IMR-90 (cell line): ENCODE measurements at regions not wholly inside any gene's neighbourhood (a gene's known extent, or its start where the extent isn't known, plus 50 kb on each side); places are given as distances from the start of the nearest gene placed in this dataset.

Experiments used
- ATAC-seq: fragments of 200-7000 bp; cut with Tn5 transposase; 2 replicates; pipeline ENCODE4 v1.9.1; 2020; ENCODE audit warnings: low read depth, mild to moderate bottlenecking, moderate library complexity
- BruUV-seq: library from RNA; stranded (reverse); fragments of 400-500 nt; replicated peaks from 2 replicates; lab custom pipeline; 2021; lab: Mats Ljungman, UMichigan
- CTCF ChIA-PET: fragments of 300-600 bp; formaldehyde crosslinking; extraction: SDS; loops from one replicate; lab custom pipeline; 2021; ENCODE audit warnings: antibody characterized with exemption; lab: Yijun Ruan, JAX
- POLR2A ChIA-PET: fragments of 300-600 bp; sonication (Branson Sonifier 250); formaldehyde crosslinking; loops from one replicate; lab custom pipeline; 2022; ENCODE audit warnings: antibody characterized with exemption; ENCODE audit not compliant: unreplicated experiment; lab: Charles Lee
- DNase-seq: peaks from one replicate; pipeline ENCODE4 v3.0.0; 2013
- H2AFZ ChIP-seq: replicated peaks from 2 replicates; pipeline ENCODE3; 2013; ENCODE audit warnings: low read length, mild to moderate bottlenecking; ENCODE audit not compliant: poor library complexity
- H2AK5ac ChIP-seq: 2 replicates; pipeline ENCODE4 v1.6.1; 2013; ENCODE audit warnings: low read depth, low read length, inconsistent platforms
- H2AK9ac ChIP-seq: replicated peaks from 2 replicates; pipeline ENCODE3; 2013; ENCODE audit warnings: mild to moderate bottlenecking, low read depth, low read length, moderate library complexity; ENCODE audit not compliant: poor library complexity
- H2BK120ac ChIP-seq: 2 replicates; pipeline ENCODE4 v1.6.1; 2013; ENCODE audit warnings: low read depth, low read length, inconsistent platforms
- H2BK15ac ChIP-seq: 3 replicates; pipeline ENCODE4 v1.6.1; 2013; ENCODE audit warnings: low read depth, low read length, inconsistent platforms
- H2BK20ac ChIP-seq: 2 replicates; pipeline ENCODE4 v1.6.1; 2013; ENCODE audit warnings: low read depth, mild to moderate bottlenecking, inconsistent platforms, low read length, moderate library complexity
- H2BK5ac ChIP-seq: 2 replicates; pipeline ENCODE4 v1.6.1; 2013; ENCODE audit warnings: mild to moderate bottlenecking, low read depth, low read length, inconsistent platforms; ENCODE audit not compliant: poor library complexity, severe bottlenecking
- H3K14ac ChIP-seq: replicated peaks from 2 replicates; pipeline ENCODE4 v1.6.1; 2013; ENCODE audit warnings: low read depth, low read length, inconsistent platforms
- H3K18ac ChIP-seq: 2 replicates; pipeline ENCODE4 v1.6.1; 2013; ENCODE audit warnings: low read depth, low read length, control low read depth
- H3K23ac ChIP-seq: 2 replicates; pipeline ENCODE4 v1.6.1; 2013; ENCODE audit warnings: low read depth, low read length, inconsistent platforms
- H3K27ac ChIP-seq: 2 replicates; pipeline ENCODE4 v1.5.1; 2013; ENCODE audit warnings: mild to moderate bottlenecking, control low read depth, low read length; ENCODE audit not compliant: insufficient read depth
- H3K27me3 ChIP-seq: 2 replicates; pipeline ENCODE4 v1.6.1; 2013; ENCODE audit warnings: low read length; ENCODE audit not compliant: control insufficient read depth, insufficient read depth
- H3K36me3 ChIP-seq: 2 replicates; pipeline ENCODE4 v1.6.1; 2013; ENCODE audit warnings: low read length, mixed read lengths; ENCODE audit not compliant: control insufficient read depth, insufficient read depth
- H3K4ac ChIP-seq: 2 replicates; pipeline ENCODE4 v1.6.1; 2013; ENCODE audit warnings: low read depth, low read length, inconsistent platforms
- H3K4me1 ChIP-seq: 2 replicates; pipeline ENCODE4 v1.6.1; 2013; ENCODE audit warnings: low read length, mixed read lengths; ENCODE audit not compliant: control insufficient read depth, insufficient read depth
- H3K4me2 ChIP-seq: 2 replicates; pipeline ENCODE4 v1.6.1; 2013; ENCODE audit warnings: low read depth, mild to moderate bottlenecking, control low read depth, low read length, moderate library complexity
- H3K4me3 ChIP-seq: 2 replicates; pipeline ENCODE4 v1.5.1; 2013; ENCODE audit warnings: low read depth, mild to moderate bottlenecking, control low read depth, low read length, moderate library complexity; ENCODE audit not compliant: insufficient read depth
- H3K56ac ChIP-seq: 2 replicates; pipeline ENCODE4 v1.6.1; 2013; ENCODE audit warnings: low read length, inconsistent platforms; ENCODE audit not compliant: insufficient read depth; ENCODE audit errors: extremely low read depth
- H3K79me1 ChIP-seq, 2 experiments: 2 replicates each; pipeline ENCODE4 v1.6.1; 2013; ENCODE audit warnings: low read length in 2 of 2, inconsistent platforms in 1 of 2, low read depth in 1 of 2
- H3K9ac ChIP-seq: 2 replicates; pipeline ENCODE4 v1.6.1; 2013; ENCODE audit warnings: low read depth, low read length, control low read depth
- H3K9me1 ChIP-seq: 2 replicates; pipeline ENCODE4 v1.6.1; 2013; ENCODE audit warnings: low read length, inconsistent platforms; ENCODE audit not compliant: insufficient read depth
- H3K9me3 ChIP-seq: 2 replicates; pipeline ENCODE4 v1.6.1; 2013; ENCODE audit warnings: low read length; ENCODE audit not compliant: control insufficient read depth, insufficient read depth
- H4K20me1 ChIP-seq: 2 replicates; pipeline ENCODE4 v1.6.1; 2013; ENCODE audit warnings: low read length, inconsistent platforms; ENCODE audit not compliant: insufficient read depth
- H4K5ac ChIP-seq: 2 replicates; pipeline ENCODE4 v1.6.1; 2013; ENCODE audit warnings: mild to moderate bottlenecking, low read depth, low read length, control low read depth
- H4K8ac ChIP-seq, 2 experiments: 2 replicates each; pipeline ENCODE4 v1.6.1; 2013; ENCODE audit warnings: low read depth in 2 of 2, low read length in 2 of 2, control low read depth in 1 of 2, inconsistent platforms in 1 of 2
- H4K91ac ChIP-seq: 2 replicates; pipeline ENCODE4 v1.6.1; 2013; ENCODE audit warnings: low read depth, low read length, inconsistent platforms; ENCODE audit not compliant: insufficient read depth
- CHD1 ChIP-seq: IDR thresholded peaks from 2 replicates; pipeline ENCODE4 v1.6.1; 2012; ENCODE audit warnings: low read depth, low read length, improper control_type of control experiment
- FOS ChIP-seq: fragments of 150-350 bp; IDR thresholded peaks from 2 replicates; pipeline ENCODE4 v1.6.1; 2016; ENCODE audit warnings: low read depth, low read length
- MAFK ChIP-seq: IDR thresholded peaks from 2 replicates; pipeline ENCODE4 v1.6.1; 2012; ENCODE audit warnings: low read depth, low read length, improper control_type of control experiment
- MAZ ChIP-seq: IDR thresholded peaks from 2 replicates; pipeline ENCODE4 v1.6.1; 2012; ENCODE audit warnings: low read depth, mild to moderate bottlenecking, low read length, improper control_type of control experiment, moderate library complexity, borderline replicate concordance
- NFE2L2 ChIP-seq: fragments of 150-350 bp; IDR thresholded peaks from 2 replicates; pipeline ENCODE4 v1.6.1; 2016; ENCODE audit warnings: low read depth, mild to moderate bottlenecking, low read length
- POLR2A ChIP-seq: IDR thresholded peaks from 2 replicates; pipeline ENCODE4 v1.6.1; 2012; ENCODE audit warnings: mild to moderate bottlenecking, low read depth, low read length
- RAD21 ChIP-seq: IDR thresholded peaks from 2 replicates; pipeline ENCODE4 v1.6.1; 2012; ENCODE audit warnings: low read length, improper control_type of control experiment
- RCOR1 ChIP-seq: IDR thresholded peaks from 2 replicates; pipeline ENCODE4 v1.6.1; 2012; ENCODE audit warnings: mild to moderate bottlenecking, low read length, improper control_type of control experiment; ENCODE audit not compliant: insufficient replicate concordance
- RFX5 ChIP-seq: IDR thresholded peaks from 2 replicates; pipeline ENCODE4 v1.8.0; 2012; ENCODE audit warnings: low read depth, mild to moderate bottlenecking, low read length, moderate library complexity
- SMC3 ChIP-seq: fragments of 150-350 bp; IDR thresholded peaks from 2 replicates; pipeline ENCODE4 v1.6.1; 2016; ENCODE audit warnings: low read depth, mild to moderate bottlenecking, antibody characterized with exemption, low read length, moderate library complexity
- WGBS, 2 experiments: methylation state at CpG; one replicate each; pipeline versions ENCODE4 v1.1.5 to v1.1.7; 2013; ENCODE audit warnings: missing lambda C conversion rate in 2 of 2; ENCODE audit not compliant: insufficient read length in 1 of 2; ENCODE audit errors: extremely low coverage in 2 of 2; 5-methylcytosine and 5-hydroxymethylcytosine counted together
- dilution Hi-C: fragments of 300-500 bp; cut with HindIII; formaldehyde crosslinking; loops from one replicate; pipeline ENCODE4 v1.14.3; 2018; ENCODE audit warnings: low sequenced_read_pairs; ENCODE audit not compliant: unreplicated experiment
- in situ Hi-C: fragments of 300-500 bp; cut with MboI; formaldehyde crosslinking; loops from 3 replicates; pipeline ENCODE4 v1.14.3; 2019; ENCODE audit warnings: low sequenced_read_pairs, inconsistent platforms, mixed read lengths
- intact Hi-C: fragments of 100-400 bp; cut with micrococcal nuclease; formaldehyde crosslinking; loops from 2 replicates; pipeline ENCODE4 v1.10.0; 2022
- TF ChIP-seq, protein P1 (sequence below): conservative IDR thresholded peaks from 2 replicates; pipeline ENCODE4 v1.5.1; 2012; ENCODE audit warnings: mild to moderate bottlenecking, low read depth, low read length, improper control_type of control experiment
- TF ChIP-seq, protein P2 (sequence below): fragments of 150-350 bp; IDR thresholded peaks from 2 replicates; pipeline ENCODE4 v1.6.1; 2017; ENCODE audit warnings: mild to moderate bottlenecking, antibody characterized with exemption, low read length, low read depth

DNA sequence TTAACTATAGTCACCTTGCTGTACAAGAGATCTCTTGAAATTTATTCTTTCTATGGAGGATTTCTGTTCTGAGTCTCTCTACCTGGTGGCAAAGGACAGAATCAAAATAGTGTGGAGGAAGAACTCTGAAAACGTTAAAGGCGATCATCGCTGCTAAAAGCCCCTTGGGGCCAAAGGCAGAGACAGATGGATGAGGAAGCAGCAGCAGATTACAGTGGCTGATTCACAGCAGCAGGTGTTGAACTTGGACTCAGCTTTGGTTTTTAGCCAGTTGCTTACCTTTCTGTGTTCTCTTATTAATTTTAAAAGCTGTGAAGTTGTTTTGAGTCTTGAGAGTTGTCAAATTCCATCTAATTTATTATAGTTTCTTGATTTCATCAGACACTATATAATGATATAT is 956.1 kb upstream of the GOT2 start:
- Histone ChIP-seq H4K20me1 (no peaks in the 10 kb centered on the region), H3K14ac (no peak overlapping the region), H4K91ac (no peak overlapping the region), H4K8ac (no peak overlapping the region), H3K9me3 (no peaks in the 10 kb centered on the region), H3K4ac (no peak overlapping the region), H3K27ac (no peak overlapping the region), H2BK5ac (no peak overlapping the region), H3K79me1 (no peaks in the 10 kb centered on the region), H3K4me1 (no peaks in the 10 kb centered on the region), H4K5ac (no peak overlapping the region), H2BK120ac (no peak overlapping the region), H3K36me3 (no peaks in the 10 kb centered on the region), H3K9ac (no peak overlapping the region), H2AK5ac (no peak overlapping the region), H3K18ac (no peak overlapping the region), H2BK15ac (no peak overlapping the region), H3K27me3 (no peaks in the 10 kb centered on the region), H3K4me2 (no peak overlapping the region), H3K4me3 (no peak overlapping the region), H3K9me1 (no peaks in the 10 kb centered on the region), H3K56ac (no peak overlapping the region), H2AFZ (no peak overlapping the region), H2BK20ac (no peak overlapping the region), H2AK9ac (no peak overlapping the region), H3K23ac (no peak overlapping the region)
- no peak for DNase-seq
- TF ChIP-seq RCOR1 (no peak), RFX5 (no peak), CHD1 (no peak), POLR2A (no peak), MAFK (no peak), SMC3 (no peak), FOS (no peak), RAD21 (no peak), NFE2L2 (no peak), MAZ (no peak)
- TF ChIP-seq, protein P1, sequence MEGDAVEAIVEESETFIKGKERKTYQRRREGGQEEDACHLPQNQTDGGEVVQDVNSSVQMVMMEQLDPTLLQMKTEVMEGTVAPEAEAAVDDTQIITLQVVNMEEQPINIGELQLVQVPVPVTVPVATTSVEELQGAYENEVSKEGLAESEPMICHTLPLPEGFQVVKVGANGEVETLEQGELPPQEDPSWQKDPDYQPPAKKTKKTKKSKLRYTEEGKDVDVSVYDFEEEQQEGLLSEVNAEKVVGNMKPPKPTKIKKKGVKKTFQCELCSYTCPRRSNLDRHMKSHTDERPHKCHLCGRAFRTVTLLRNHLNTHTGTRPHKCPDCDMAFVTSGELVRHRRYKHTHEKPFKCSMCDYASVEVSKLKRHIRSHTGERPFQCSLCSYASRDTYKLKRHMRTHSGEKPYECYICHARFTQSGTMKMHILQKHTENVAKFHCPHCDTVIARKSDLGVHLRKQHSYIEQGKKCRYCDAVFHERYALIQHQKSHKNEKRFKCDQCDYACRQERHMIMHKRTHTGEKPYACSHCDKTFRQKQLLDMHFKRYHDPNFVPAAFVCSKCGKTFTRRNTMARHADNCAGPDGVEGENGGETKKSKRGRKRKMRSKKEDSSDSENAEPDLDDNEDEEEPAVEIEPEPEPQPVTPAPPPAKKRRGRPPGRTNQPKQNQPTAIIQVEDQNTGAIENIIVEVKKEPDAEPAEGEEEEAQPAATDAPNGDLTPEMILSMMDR: no peak
- TF ChIP-seq, protein P2, sequence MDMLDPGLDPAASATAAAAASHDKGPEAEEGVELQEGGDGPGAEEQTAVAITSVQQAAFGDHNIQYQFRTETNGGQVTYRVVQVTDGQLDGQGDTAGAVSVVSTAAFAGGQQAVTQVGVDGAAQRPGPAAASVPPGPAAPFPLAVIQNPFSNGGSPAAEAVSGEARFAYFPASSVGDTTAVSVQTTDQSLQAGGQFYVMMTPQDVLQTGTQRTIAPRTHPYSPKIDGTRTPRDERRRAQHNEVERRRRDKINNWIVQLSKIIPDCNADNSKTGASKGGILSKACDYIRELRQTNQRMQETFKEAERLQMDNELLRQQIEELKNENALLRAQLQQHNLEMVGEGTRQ: no peak
- BruUV-seq: no TSS peak
- ChIA-PET CTCF (no interaction called here), POLR2A (interaction anchor here (0.6 kb wide), 1 partner anchor 15 kb away, joined by 4 read pairs; no protein-coding TSS in a partner anchor)
- no CpG with 5 or more reads among the region's 3 CpGs for WGBS, 2 experiments
- dilution Hi-C loops: no loop called here
- intact Hi-C loops: no loop called here
- no peak for ATAC-seq
- in situ Hi-C loops: no loop called here
